Upper lobe of right lung (tissue), 1 donor: ENCODE measurements at regions not wholly inside any gene's neighbourhood (a gene's known extent, or its start where the extent isn't known, plus 50 kb on each side); places are given as distances from the start of the nearest gene placed in this dataset.

Source experiments
- ATAC-seq: fragments of 200-7000 bp; cut with Tn5 transposase; one replicate; pipeline ENCODE4 v1.9.1; 2020; ENCODE audit warnings: mild to moderate bottlenecking, moderate library complexity
- DNase-seq: peaks from one replicate; pipeline ENCODE4 v3.0.0-alpha.2; 2020
- H3K27ac ChIP-seq: fragments of 200-600 bp; one replicate; pipeline ENCODE4 v1.8.0; 2022
- H3K27me3 ChIP-seq: fragments of 200-600 bp; one replicate; pipeline ENCODE4 v1.8.0; 2022; ENCODE audit warnings: mild to moderate bottlenecking
- H3K36me3 ChIP-seq: fragments of 200-600 bp; one replicate; pipeline ENCODE4 v1.8.0; 2022
- H3K4me1 ChIP-seq: fragments of 200-600 bp; one replicate; pipeline ENCODE4 v1.8.0; 2022
- H3K4me3 ChIP-seq: fragments of 200-600 bp; one replicate; pipeline ENCODE4 v1.8.0; 2022; ENCODE audit warnings: mild to moderate bottlenecking
- H3K9me3 ChIP-seq: fragments of 200-600 bp; one replicate; pipeline ENCODE4 v1.8.0; 2022
- CTCF ChIP-seq: fragments of 200-600 bp; IDR thresholded peaks from one replicate; pipeline ENCODE4 v1.8.0; 2022; ENCODE audit warnings: antibody characterized with exemption
- intact Hi-C: fragments of 100-400 bp; cut with DNase I; formaldehyde crosslinking; loops from one replicate; pipeline ENCODE4 v1.11.0; 2022
- donor health status: DM: no; HTN: yes; CAD: no; lungs with severe emphysema.

GRCh38 chr4:27316176-27316575, 455.5 kb downstream of the STIM2 start:
- no peaks in the 10 kb centered on the region for H3K9me3 ChIP-seq
- no peak for TF ChIP-seq CTCF
- DNase-seq = no peak
- H3K27me3 ChIP-seq = no peaks in the 10 kb centered on the region
- no peak overlapping the region for H3K4me3 ChIP-seq
- H3K36me3 ChIP-seq = no peaks in the 10 kb centered on the region
- H3K27ac ChIP-seq = no peak overlapping the region
- no peak for ATAC-seq
- intact Hi-C loops = no loop called here
- H3K4me1 ChIP-seq = no peaks in the 10 kb centered on the region

DNA sequence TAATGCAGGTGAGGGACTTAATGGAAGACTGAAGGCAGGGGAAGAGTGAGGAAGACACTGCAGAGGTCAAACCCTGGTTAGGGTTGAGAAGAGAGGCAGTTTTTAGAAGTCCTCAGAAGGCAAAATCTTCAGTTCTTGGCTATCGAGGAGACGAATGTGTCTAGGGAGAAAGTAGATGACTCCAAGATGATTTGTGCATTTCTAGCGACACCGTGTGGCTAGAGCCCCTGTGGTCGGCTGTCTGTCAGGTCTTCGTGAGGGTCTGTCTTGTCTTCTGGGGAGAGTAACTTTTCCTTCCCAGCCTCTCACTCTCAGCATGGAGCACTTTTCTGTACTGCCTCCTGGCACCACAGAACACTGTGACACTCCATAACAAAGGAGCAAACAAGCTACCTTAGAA, 458.1 kb downstream of the STIM2 start:
- Histone ChIP-seq H3K27ac (no peak overlapping the region), H3K4me1 (no peaks in the 10 kb centered on the region), H3K27me3 (no peaks in the 10 kb centered on the region), H3K36me3 (no peaks in the 10 kb centered on the region), H3K4me3 (no peak overlapping the region), H3K9me3 (no peaks in the 10 kb centered on the region)
- DNase-seq (no peak), ATAC-seq (peak; percentile 58)
- TF ChIP-seq CTCF = peak; percentile 37
- intact Hi-C loops = no loop called here

DNA sequence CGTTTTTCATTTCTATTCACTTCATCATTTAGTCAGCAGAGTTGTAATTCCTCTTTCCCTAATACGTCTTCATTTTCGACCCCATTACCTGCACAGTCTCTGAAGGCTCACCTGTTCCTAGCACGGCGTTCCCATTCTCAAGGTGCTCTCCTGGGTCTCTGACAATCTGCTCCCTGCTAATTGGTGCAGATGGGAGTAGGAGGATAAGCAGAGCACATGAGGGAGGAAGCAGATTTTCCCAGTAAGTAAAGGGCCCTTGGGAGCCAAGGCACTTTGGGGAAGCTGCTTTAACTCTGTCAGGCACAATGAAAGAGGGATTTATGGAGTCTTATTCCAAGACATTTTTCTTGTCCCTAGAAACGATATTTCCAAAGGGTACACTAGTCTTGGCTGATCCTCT, 466.4 kb downstream of the STIM2 start:
- no peak for ATAC-seq
- TF ChIP-seq CTCF = no peak
- Histone ChIP-seq H3K27me3 (no peaks in the 10 kb centered on the region), H3K36me3 (no peaks in the 10 kb centered on the region), H3K4me1 (no peaks in the 10 kb centered on the region), H3K27ac (no peak overlapping the region), H3K4me3 (no peak overlapping the region), H3K9me3 (no peaks in the 10 kb centered on the region)
- no peak for DNase-seq
- intact Hi-C loops = no loop called here

GRCh38 chr4:27327421-27328181, 467.0 kb downstream of the STIM2 start:
- intact Hi-C loops = no loop called here
- no peaks in the 10 kb centered on the region for H3K4me1 ChIP-seq
- TF ChIP-seq CTCF = no peak
- no peaks in the 10 kb centered on the region for H3K36me3 ChIP-seq
- H3K4me3 ChIP-seq = no peak overlapping the region
- ATAC-seq (no peak), DNase-seq (no peak)
- no peaks in the 10 kb centered on the region for H3K27me3 ChIP-seq
- no peaks in the 10 kb centered on the region for H3K9me3 ChIP-seq
- no peak overlapping the region for H3K27ac ChIP-seq

DNA sequence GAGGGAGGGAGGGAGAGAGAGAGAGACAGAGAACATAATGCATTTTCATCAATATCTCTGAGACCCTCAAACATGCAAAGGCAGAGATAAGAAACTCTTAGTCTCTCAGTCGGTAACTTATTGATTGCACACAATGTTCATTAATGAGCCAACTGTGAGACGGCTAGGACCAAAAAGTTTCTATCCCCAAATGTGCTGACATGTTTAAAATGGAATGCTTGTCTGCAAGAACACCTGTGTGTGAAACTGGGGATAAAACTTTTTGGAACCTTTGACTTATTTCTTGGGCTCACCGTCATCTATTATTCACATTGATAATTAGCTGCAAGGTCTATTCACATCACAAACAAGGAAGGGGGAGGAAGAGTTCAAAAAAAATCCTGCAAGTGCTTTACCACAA, 477.9 kb downstream of the STIM2 start:
- DNase-seq (no peak), ATAC-seq (no peak)
- Histone ChIP-seq H3K9me3 (no peaks in the 10 kb centered on the region), H3K4me1 (no peaks in the 10 kb centered on the region), H3K27me3 (no peaks in the 10 kb centered on the region), H3K36me3 (no peaks in the 10 kb centered on the region), H3K4me3 (no peak overlapping the region), H3K27ac (no peak overlapping the region)
- no peak for TF ChIP-seq CTCF
- intact Hi-C loops = no loop called here

GRCh38 chr4:27343411-27343810, 482.8 kb downstream of the STIM2 start:
- H3K4me3 ChIP-seq = no peak overlapping the region
- no peak for TF ChIP-seq CTCF
- H3K27ac ChIP-seq = no peak overlapping the region
- H3K36me3 ChIP-seq = no peaks in the 10 kb centered on the region
- intact Hi-C loops = no loop called here
- no peaks in the 10 kb centered on the region for H3K9me3 ChIP-seq
- DNase-seq = no peak
- H3K27me3 ChIP-seq = no peaks in the 10 kb centered on the region
- no peaks in the 10 kb centered on the region for H3K4me1 ChIP-seq
- no peak for ATAC-seq
